GM23338 (cell line): ENCODE measurements at regions not wholly inside any gene's neighbourhood (a gene's known extent, or its start where the extent isn't known, plus 50 kb on each side); places are given as distances from the start of the nearest gene placed in this dataset.

Experiments
- ATAC-seq: fragments of 200-7000 bp; cut with Tn5 transposase; 3 replicates; pipeline ENCODE4 v1.9.1; 2020
- DNase-seq: peaks from one replicate; pipeline ENCODE4 v3.0.0-alpha.2; 2015; ENCODE audit warnings: low spot score
- H2AFZ ChIP-seq: fragments of 200-600 bp; sonication (generic); 2 replicates; pipeline ENCODE4 v1.8.0; 2016; ENCODE audit warnings: antibody characterized with exemption, mild to moderate bottlenecking, moderate library complexity
- H3F3A ChIP-seq: fragments of 200-600 bp; sonication (generic); replicated peaks from 2 replicates; pipeline ENCODE4 v1.8.0; 2017; ENCODE audit warnings: antibody characterized with exemption, mixed run types, low read depth
- H3K27ac ChIP-seq: fragments of 200-600 bp; sonication (generic); 2 replicates; pipeline ENCODE4 v1.6.1; 2016; ENCODE audit warnings: low read depth
- H3K27me3 ChIP-seq: fragments of 200-600 bp; sonication (generic); 2 replicates; pipeline ENCODE4 v1.8.0; 2016; ENCODE audit warnings: mild to moderate bottlenecking, mixed run types, moderate library complexity; ENCODE audit not compliant: insufficient read depth
- H3K36me3 ChIP-seq: fragments of 200-600 bp; sonication (generic); 2 replicates; pipeline ENCODE4 v1.8.0; 2016; ENCODE audit warnings: mild to moderate bottlenecking; ENCODE audit not compliant: insufficient read depth
- H3K4me1 ChIP-seq: fragments of 200-600 bp; sonication (generic); 2 replicates; pipeline ENCODE4 v1.8.0; 2016; ENCODE audit warnings: mild to moderate bottlenecking, moderate library complexity; ENCODE audit not compliant: insufficient read depth
- H3K4me2 ChIP-seq: fragments of 200-600 bp; sonication (generic); 2 replicates; pipeline ENCODE4 v1.7.1; 2017; ENCODE audit warnings: mixed run types
- H3K4me3 ChIP-seq: fragments of 200-600 bp; sonication (generic); 2 replicates; pipeline ENCODE4 v1.6.1; 2016; ENCODE audit warnings: mixed run types
- H3K79me2 ChIP-seq: fragments of 200-600 bp; sonication (generic); replicated peaks from 2 replicates; pipeline ENCODE4 v1.8.0; 2017; ENCODE audit warnings: mild to moderate bottlenecking; ENCODE audit not compliant: insufficient read depth
- H3K9me2 ChIP-seq: fragments of 200-600 bp; sonication (generic); 2 replicates; pipeline ENCODE4 v1.8.0; 2017; ENCODE audit not compliant: insufficient read depth
- H4K20me1 ChIP-seq: fragments of 200-600 bp; sonication (generic); replicated peaks from 2 replicates; pipeline ENCODE4 v1.8.0; 2017; ENCODE audit warnings: mild to moderate bottlenecking; ENCODE audit not compliant: insufficient read depth
- H3K27ac Mint-ChIP-seq: 2 replicates; pipeline ENCODE4 v1.8.0; 2020; ENCODE audit warnings: inconsistent platforms, mild to moderate bottlenecking, moderate library complexity, mixed read lengths
- H3K27me3 Mint-ChIP-seq: 3 replicates; pipeline ENCODE4 v1.8.0; 2022; ENCODE audit warnings: low read depth, mild to moderate bottlenecking, moderate library complexity, mixed read lengths, inconsistent platforms; ENCODE audit not compliant: insufficient read depth, poor library complexity
- H3K36me3 Mint-ChIP-seq: 3 replicates; pipeline ENCODE4 v1.8.0; 2021; ENCODE audit warnings: low read depth, mild to moderate bottlenecking, inconsistent platforms, moderate library complexity, mixed read lengths
- H3K4me1 Mint-ChIP-seq: 3 replicates; pipeline ENCODE4 v1.8.0; 2020; ENCODE audit warnings: mild to moderate bottlenecking, inconsistent platforms, mixed read lengths
- H3K4me3 Mint-ChIP-seq: 3 replicates; pipeline ENCODE4 v1.8.0; 2021; ENCODE audit warnings: moderate library complexity, mild to moderate bottlenecking, inconsistent platforms, mixed read lengths
- H3K9me3 Mint-ChIP-seq: 3 replicates; pipeline ENCODE4 v1.8.0; 2020; ENCODE audit warnings: moderate library complexity, mild to moderate bottlenecking, inconsistent platforms, mixed read lengths
- EZH2 ChIP-seq: fragments of 200-600 bp; sonication (generic); IDR thresholded peaks from one replicate; pipeline ENCODE4 v1.8.0; 2017; ENCODE audit warnings: antibody characterized with exemption, mild to moderate bottlenecking, low read depth; ENCODE audit not compliant: unreplicated experiment
- POLR2AphosphoS5 ChIP-seq: IDR thresholded peaks from 2 replicates; pipeline ENCODE4 v1.6.1; 2016; ENCODE audit warnings: antibody characterized with exemption, low read depth
- STAT1 ChIP-seq: IDR thresholded peaks from one replicate; pipeline ENCODE4 v1.6.1; 2016; ENCODE audit warnings: antibody characterized with exemption; ENCODE audit not compliant: unreplicated experiment
- ZNF331 ChIP-seq: fragments of 250-450 bp; sonication (Bioruptor Pico); IDR thresholded peaks from 2 replicates; pipeline ENCODE4 v1.5.0; 2020; ENCODE audit warnings: low read depth, mild to moderate bottlenecking, moderate library complexity
- TF ChIP-seq, protein P1 (sequence below): fragments of 250-450 bp; sonication (Bioruptor Pico); IDR thresholded peaks from 2 replicates; pipeline ENCODE4 v1.5.0; 2020; ENCODE audit warnings: mild to moderate bottlenecking, moderate library complexity
- TF ChIP-seq, protein P2 (sequence below): IDR thresholded peaks from one replicate; pipeline ENCODE4 v1.6.1; 2018; ENCODE audit warnings: antibody characterized with exemption; ENCODE audit not compliant: unreplicated experiment
- TF ChIP-seq, protein P3 (sequence below): IDR thresholded peaks from 2 replicates; pipeline ENCODE4 v1.6.1; 2016; ENCODE audit warnings: antibody characterized with exemption
- TF ChIP-seq, protein P4 (sequence below), 2 experiments: fragments of 200-600 bp in 1 of 2; sonication (generic) in 1 of 2; conservative IDR thresholded peaks; 2 replicates each; pipeline versions ENCODE4 v1.5.1 to v1.6.1; 2016 to 2017; ENCODE audit warnings: antibody characterized with exemption in 2 of 2, low read depth in 2 of 2, mild to moderate bottlenecking in 2 of 2, moderate library complexity in 1 of 2

DNA sequence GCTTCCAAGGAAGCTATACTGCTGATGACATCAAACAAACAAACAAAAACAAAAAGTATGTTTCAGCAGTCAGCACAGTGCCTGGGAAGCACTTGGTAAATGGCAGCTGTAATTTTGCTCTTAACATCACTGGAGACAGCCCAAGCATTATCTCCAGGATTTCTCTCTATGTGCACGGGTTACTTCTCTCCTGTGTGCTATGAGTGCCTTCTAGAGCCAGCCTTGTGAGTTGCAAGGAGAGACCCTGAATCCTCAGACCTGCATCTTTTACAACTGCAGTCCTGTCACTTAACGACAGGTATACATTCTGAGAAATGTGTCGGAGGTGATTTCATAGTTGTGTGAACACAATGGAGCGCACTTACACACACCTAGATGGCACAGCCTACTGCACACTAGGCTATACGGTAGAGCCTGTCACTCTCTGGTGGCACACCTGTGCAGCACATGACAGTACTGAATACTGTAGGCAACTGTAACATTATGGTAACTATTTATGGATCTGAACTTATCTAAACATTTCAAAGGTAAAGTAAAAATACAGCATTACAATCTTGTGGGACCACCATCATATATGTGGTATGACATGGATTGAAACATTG is 662.5 kb upstream of the B3GAT1 start (continued):
- TF ChIP-seq, protein P1, sequence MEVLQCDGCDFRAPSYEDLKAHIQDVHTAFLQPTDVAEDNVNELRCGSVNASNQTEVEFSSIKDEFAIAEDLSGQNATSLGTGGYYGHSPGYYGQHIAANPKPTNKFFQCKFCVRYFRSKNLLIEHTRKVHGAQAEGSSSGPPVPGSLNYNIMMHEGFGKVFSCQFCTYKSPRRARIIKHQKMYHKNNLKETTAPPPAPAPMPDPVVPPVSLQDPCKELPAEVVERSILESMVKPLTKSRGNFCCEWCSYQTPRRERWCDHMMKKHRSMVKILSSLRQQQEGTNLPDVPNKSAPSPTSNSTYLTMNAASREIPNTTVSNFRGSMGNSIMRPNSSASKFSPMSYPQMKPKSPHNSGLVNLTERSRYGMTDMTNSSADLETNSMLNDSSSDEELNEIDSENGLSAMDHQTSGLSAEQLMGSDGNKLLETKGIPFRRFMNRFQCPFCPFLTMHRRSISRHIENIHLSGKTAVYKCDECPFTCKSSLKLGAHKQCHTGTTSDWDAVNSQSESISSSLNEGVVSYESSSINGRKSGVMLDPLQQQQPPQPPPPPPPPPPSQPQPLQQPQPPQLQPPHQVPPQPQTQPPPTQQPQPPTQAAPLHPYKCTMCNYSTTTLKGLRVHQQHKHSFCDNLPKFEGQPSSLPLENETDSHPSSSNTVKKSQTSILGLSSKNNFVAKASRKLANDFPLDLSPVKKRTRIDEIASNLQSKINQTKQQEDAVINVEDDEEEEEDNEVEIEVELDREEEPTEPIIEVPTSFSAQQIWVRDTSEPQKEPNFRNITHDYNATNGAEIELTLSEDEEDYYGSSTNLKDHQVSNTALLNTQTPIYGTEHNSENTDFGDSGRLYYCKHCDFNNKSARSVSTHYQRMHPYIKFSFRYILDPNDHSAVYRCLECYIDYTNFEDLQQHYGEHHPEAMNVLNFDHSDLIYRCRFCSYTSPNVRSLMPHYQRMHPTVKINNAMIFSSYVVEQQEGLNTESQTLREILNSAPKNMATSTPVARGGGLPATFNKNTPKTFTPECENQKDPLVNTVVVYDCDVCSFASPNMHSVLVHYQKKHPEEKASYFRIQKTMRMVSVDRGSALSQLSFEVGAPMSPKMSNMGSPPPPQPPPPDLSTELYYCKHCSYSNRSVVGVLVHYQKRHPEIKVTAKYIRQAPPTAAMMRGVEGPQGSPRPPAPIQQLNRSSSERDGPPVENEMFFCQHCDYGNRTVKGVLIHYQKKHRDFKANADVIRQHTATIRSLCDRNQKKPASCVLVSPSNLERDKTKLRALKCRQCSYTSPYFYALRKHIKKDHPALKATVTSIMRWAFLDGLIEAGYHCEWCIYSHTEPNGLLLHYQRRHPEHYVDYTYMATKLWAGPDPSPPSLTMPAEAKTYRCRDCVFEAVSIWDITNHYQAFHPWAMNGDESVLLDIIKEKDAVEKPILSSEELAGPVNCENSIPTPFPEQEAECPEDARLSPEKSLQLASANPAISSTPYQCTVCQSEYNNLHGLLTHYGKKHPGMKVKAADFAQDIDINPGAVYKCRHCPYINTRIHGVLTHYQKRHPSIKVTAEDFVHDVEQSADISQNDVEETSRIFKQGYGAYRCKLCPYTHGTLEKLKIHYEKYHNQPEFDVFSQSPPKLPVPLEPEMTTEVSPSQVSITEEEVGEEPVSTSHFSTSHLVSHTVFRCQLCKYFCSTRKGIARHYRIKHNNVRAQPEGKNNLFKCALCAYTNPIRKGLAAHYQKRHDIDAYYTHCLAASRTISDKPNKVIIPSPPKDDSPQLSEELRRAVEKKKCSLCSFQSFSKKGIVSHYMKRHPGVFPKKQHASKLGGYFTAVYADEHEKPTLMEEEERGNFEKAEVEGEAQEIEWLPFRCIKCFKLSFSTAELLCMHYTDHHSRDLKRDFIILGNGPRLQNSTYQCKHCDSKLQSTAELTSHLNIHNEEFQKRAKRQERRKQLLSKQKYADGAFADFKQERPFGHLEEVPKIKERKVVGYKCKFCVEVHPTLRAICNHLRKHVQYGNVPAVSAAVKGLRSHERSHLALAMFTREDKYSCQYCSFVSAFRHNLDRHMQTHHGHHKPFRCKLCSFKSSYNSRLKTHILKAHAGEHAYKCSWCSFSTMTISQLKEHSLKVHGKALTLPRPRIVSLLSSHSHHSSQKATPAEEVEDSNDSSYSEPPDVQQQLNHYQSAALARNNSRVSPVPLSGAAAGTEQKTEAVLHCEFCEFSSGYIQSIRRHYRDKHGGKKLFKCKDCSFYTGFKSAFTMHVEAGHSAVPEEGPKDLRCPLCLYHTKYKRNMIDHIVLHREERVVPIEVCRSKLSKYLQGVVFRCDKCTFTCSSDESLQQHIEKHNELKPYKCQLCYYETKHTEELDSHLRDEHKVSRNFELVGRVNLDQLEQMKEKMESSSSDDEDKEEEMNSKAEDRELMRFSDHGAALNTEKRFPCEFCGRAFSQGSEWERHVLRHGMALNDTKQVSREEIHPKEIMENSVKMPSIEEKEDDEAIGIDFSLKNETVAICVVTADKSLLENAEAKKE, result no peak

DNA sequence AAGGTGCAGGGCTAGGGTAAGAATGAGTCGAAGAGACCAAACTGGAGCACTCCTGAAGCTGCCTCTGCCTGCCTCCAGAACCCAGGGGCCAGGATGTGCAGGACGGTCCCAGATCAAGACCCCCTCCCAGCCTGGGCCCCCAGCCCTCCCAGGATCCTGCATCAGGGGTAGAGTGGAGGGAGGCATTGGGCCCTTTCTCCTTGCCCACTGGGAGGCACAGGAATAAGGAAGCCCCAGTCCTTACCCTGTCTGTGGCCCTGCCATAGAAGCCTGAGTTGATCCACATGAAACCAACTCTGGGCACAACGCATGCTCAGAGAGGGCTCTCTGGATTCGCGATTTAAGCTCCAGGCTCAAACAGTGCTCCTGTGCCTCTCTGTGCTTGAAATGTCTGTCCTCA is 661.8 kb upstream of the B3GAT1 start:
- Mint-ChIP-seq H3K9me3 (peaks cover 49% of the 10 kb centered on the region), H3K4me3 (no peak overlapping the region), H3K27me3 (peaks cover 7% of the 10 kb centered on the region), H3K36me3 (peaks cover 30% of the 10 kb centered on the region), H3K27ac (no peak overlapping the region), H3K4me1 (no peaks in the 10 kb centered on the region; the same call in 2 of the 3 replicates)
- Histone ChIP-seq H4K20me1 (no peaks in the 10 kb centered on the region), H3K4me2 (no peak overlapping the region), H2AFZ (no peak overlapping the region), H3K4me3 (no peak overlapping the region), H3K27me3 (no peaks in the 10 kb centered on the region), H3K27ac (no peak overlapping the region), H3K4me1 (no peaks in the 10 kb centered on the region), H3F3A (peaks cover 14% of the 10 kb centered on the region), H3K9me2 (no peaks in the 10 kb centered on the region; the same call in 1 of the 2 replicates), H3K36me3 (no peaks in the 10 kb centered on the region), H3K79me2 (no peaks in the 10 kb centered on the region)
- DNase-seq (no peak), ATAC-seq (no peak)
- TF ChIP-seq, protein P2, sequence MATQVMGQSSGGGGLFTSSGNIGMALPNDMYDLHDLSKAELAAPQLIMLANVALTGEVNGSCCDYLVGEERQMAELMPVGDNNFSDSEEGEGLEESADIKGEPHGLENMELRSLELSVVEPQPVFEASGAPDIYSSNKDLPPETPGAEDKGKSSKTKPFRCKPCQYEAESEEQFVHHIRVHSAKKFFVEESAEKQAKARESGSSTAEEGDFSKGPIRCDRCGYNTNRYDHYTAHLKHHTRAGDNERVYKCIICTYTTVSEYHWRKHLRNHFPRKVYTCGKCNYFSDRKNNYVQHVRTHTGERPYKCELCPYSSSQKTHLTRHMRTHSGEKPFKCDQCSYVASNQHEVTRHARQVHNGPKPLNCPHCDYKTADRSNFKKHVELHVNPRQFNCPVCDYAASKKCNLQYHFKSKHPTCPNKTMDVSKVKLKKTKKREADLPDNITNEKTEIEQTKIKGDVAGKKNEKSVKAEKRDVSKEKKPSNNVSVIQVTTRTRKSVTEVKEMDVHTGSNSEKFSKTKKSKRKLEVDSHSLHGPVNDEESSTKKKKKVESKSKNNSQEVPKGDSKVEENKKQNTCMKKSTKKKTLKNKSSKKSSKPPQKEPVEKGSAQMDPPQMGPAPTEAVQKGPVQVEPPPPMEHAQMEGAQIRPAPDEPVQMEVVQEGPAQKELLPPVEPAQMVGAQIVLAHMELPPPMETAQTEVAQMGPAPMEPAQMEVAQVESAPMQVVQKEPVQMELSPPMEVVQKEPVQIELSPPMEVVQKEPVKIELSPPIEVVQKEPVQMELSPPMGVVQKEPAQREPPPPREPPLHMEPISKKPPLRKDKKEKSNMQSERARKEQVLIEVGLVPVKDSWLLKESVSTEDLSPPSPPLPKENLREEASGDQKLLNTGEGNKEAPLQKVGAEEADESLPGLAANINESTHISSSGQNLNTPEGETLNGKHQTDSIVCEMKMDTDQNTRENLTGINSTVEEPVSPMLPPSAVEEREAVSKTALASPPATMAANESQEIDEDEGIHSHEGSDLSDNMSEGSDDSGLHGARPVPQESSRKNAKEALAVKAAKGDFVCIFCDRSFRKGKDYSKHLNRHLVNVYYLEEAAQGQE, result no peak
- TF ChIP-seq, protein P3, sequence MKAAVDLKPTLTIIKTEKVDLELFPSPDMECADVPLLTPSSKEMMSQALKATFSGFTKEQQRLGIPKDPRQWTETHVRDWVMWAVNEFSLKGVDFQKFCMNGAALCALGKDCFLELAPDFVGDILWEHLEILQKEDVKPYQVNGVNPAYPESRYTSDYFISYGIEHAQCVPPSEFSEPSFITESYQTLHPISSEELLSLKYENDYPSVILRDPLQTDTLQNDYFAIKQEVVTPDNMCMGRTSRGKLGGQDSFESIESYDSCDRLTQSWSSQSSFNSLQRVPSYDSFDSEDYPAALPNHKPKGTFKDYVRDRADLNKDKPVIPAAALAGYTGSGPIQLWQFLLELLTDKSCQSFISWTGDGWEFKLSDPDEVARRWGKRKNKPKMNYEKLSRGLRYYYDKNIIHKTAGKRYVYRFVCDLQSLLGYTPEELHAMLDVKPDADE, result no peak
- TF ChIP-seq, protein P4, sequence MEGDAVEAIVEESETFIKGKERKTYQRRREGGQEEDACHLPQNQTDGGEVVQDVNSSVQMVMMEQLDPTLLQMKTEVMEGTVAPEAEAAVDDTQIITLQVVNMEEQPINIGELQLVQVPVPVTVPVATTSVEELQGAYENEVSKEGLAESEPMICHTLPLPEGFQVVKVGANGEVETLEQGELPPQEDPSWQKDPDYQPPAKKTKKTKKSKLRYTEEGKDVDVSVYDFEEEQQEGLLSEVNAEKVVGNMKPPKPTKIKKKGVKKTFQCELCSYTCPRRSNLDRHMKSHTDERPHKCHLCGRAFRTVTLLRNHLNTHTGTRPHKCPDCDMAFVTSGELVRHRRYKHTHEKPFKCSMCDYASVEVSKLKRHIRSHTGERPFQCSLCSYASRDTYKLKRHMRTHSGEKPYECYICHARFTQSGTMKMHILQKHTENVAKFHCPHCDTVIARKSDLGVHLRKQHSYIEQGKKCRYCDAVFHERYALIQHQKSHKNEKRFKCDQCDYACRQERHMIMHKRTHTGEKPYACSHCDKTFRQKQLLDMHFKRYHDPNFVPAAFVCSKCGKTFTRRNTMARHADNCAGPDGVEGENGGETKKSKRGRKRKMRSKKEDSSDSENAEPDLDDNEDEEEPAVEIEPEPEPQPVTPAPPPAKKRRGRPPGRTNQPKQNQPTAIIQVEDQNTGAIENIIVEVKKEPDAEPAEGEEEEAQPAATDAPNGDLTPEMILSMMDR (conservative IDR thresholded peaks at IDR 0.05; ENCODE audit: low read depth in 2 of 2), result no peak
- TF ChIP-seq POLR2AphosphoS5 (no peak), EZH2 (no peak), ZNF331 (CRISPR knock-in tag) (no peak), STAT1 (no peak)
